DND-41 (cell line): ENCODE measurements at regions not wholly inside any gene's neighbourhood (a gene's known extent, or its start where the extent isn't known, plus 50 kb on each side); places are given as distances from the start of the nearest gene placed in this dataset.

ENCODE experiments used
- ATAC-seq: fragments of 200-7000 bp; cut with Tn5 transposase; 3 replicates; pipeline ENCODE4 v1.9.1; 2021; ENCODE audit warnings: low read depth; ENCODE audit not compliant: insufficient read depth
- DNase-seq: peaks from one replicate; pipeline ENCODE4 v3.0.0-alpha.2; 2020
- H2AFZ ChIP-seq: 2 replicates; pipeline ENCODE4 v1.6.0; 2012; ENCODE audit warnings: low read depth, low read length
- H3K27ac ChIP-seq: 2 replicates; pipeline ENCODE4 v1.5.1; 2012; ENCODE audit warnings: low read length, inconsistent platforms
- H3K27me3 ChIP-seq: fragments of 200-600 bp; sonication (generic); 2 replicates; pipeline ENCODE4 v1.6.0; 2012; ENCODE audit warnings: low read length, mild to moderate bottlenecking, inconsistent platforms; ENCODE audit not compliant: insufficient read depth, poor library complexity
- H3K36me3 ChIP-seq: 2 replicates; pipeline ENCODE4 v1.5.1; 2012; ENCODE audit warnings: low read length, inconsistent platforms; ENCODE audit not compliant: insufficient read depth
- H3K4me1 ChIP-seq: 2 replicates; pipeline ENCODE4 v1.5.1; 2012; ENCODE audit warnings: mild to moderate bottlenecking, low read length; ENCODE audit not compliant: insufficient read depth
- H3K4me2 ChIP-seq: 2 replicates; pipeline ENCODE4 v1.6.0; 2012; ENCODE audit warnings: mild to moderate bottlenecking, moderate library complexity, low read length, inconsistent platforms; ENCODE audit not compliant: insufficient read depth
- H3K4me3 ChIP-seq, 2 experiments: fragments of 200-600 bp in 1 of 2; shearing (Covaris generic) in 1 of 2; 2 replicates each; pipeline ENCODE4 v1.5.1; 2012 to 2016; ENCODE audit warnings: inconsistent platforms in 2 of 2, low read length in 2 of 2, mild to moderate bottlenecking in 2 of 2, low read depth in 1 of 2, moderate library complexity in 1 of 2
- H3K79me2 ChIP-seq: 2 replicates; pipeline ENCODE4 v1.6.0; 2012; ENCODE audit warnings: low read length, inconsistent platforms; ENCODE audit not compliant: insufficient read depth
- H3K9ac ChIP-seq: 2 replicates; pipeline ENCODE4 v1.6.0; 2012; ENCODE audit warnings: low read depth, mild to moderate bottlenecking, inconsistent platforms, low read length, moderate library complexity
- H3K9me3 ChIP-seq: 2 replicates; pipeline ENCODE4 v1.5.1; 2012; ENCODE audit warnings: low read length, moderate library complexity, mild to moderate bottlenecking, inconsistent platforms; ENCODE audit not compliant: insufficient read depth, severe bottlenecking
- H4K20me1 ChIP-seq: 2 replicates; pipeline ENCODE4 v1.6.0; 2012; ENCODE audit warnings: low read length; ENCODE audit not compliant: insufficient read depth
- CTCF ChIP-seq: IDR thresholded peaks from 2 replicates; pipeline ENCODE4 v1.5.1; 2012; ENCODE audit warnings: borderline replicate concordance, low read length, moderate library complexity, mild to moderate bottlenecking; ENCODE audit not compliant: poor library complexity, severe bottlenecking; ENCODE audit errors: extremely low read depth
- EZH2 ChIP-seq: IDR thresholded peaks from 3 replicates; pipeline ENCODE4 v1.6.1; 2012; ENCODE audit warnings: borderline replicate concordance, low read depth, mild to moderate bottlenecking, moderate library complexity, low read length, inconsistent platforms; ENCODE audit not compliant: severe bottlenecking

- H2AFZ ChIP-seq, result no peak overlapping the region
- H3K27me3 ChIP-seq, result no peaks in the 10 kb centered on the region
- H3K9me3 ChIP-seq, result no peaks in the 10 kb centered on the region
- H3K9ac ChIP-seq, result no peak overlapping the region
- H3K79me2 ChIP-seq, result no peaks in the 10 kb centered on the region
- H3K27ac ChIP-seq, result no peak overlapping the region
- no peak overlapping the region for H3K4me2 ChIP-seq
- no peak for DNase-seq
- no peak for ATAC-seq
- H3K4me1 ChIP-seq, result no peaks in the 10 kb centered on the region
- no peak for TF ChIP-seq EZH2
- TF ChIP-seq CTCF, result no peak
- H3K4me3 ChIP-seq, result no peak overlapping the region
- H3K36me3 ChIP-seq, result no peaks in the 10 kb centered on the region
- H4K20me1 ChIP-seq, result no peaks in the 10 kb centered on the region
Measured at GRCh38 chr17:70374496-70374895, 205.2 kb downstream of the KCNJ2 start.

GRCh38 chr17:70375406-70375805 lies 206.1 kb downstream of the KCNJ2 start:
- no peak for ATAC-seq
- Histone ChIP-seq H4K20me1 (no peaks in the 10 kb centered on the region), H3K4me2 (no peak overlapping the region), H3K36me3 (no peaks in the 10 kb centered on the region), H3K4me1 (no peaks in the 10 kb centered on the region), H3K9ac (no peak overlapping the region), H2AFZ (no peak overlapping the region), H3K27ac (no peak overlapping the region), H3K79me2 (no peaks in the 10 kb centered on the region), H3K9me3 (no peaks in the 10 kb centered on the region), H3K27me3 (no peaks in the 10 kb centered on the region), H3K4me3 (no peak overlapping the region)
- DNase-seq, result no peak
- no peak for TF ChIP-seq EZH2
- TF ChIP-seq CTCF, result no peak

- Histone ChIP-seq H3K36me3 (no peaks in the 10 kb centered on the region), H3K4me1 (no peaks in the 10 kb centered on the region), H3K27me3 (no peaks in the 10 kb centered on the region), H3K27ac (no peak overlapping the region), H3K4me3 (no peak overlapping the region), H3K79me2 (no peaks in the 10 kb centered on the region), H3K9ac (no peak overlapping the region), H4K20me1 (no peaks in the 10 kb centered on the region), H2AFZ (no peak overlapping the region), H3K9me3 (no peaks in the 10 kb centered on the region), H3K4me2 (no peak overlapping the region)
- ATAC-seq (no peak), DNase-seq (no peak)
- TF ChIP-seq CTCF, result no peak
- TF ChIP-seq EZH2, result no peak
Measured at GRCh38 chr17:70375813-70376770, 206.8 kb downstream of the KCNJ2 start.
